NCI-H128 (cell line): ENCODE measurements at regions not wholly inside any gene's neighbourhood (a gene's known extent, or its start where the extent isn't known, plus 50 kb on each side); places are given as distances from the start of the nearest gene placed in this dataset.

Source experiments
- DNase-seq: peaks from one replicate; lab custom pipeline; 2025; ENCODE audit not compliant: unreplicated experiment; lab: John Stamatoyannopoulos, UW

- DNase-seq: no peak
These were observed 52.4 kb downstream of the CBLL2 start for GRCh38 chrX:22325096-22325495.

GRCh38 chrX:22329783-22330182 lies 57.1 kb downstream of the CBLL2 start:
- DNase-seq: no peak

GRCh38 chrX:22338740-22339139 lies 66.0 kb downstream of the CBLL2 start:
- no peak for DNase-seq

- no peak for DNase-seq
These were observed 66.7 kb downstream of the CBLL2 start for GRCh38 chrX:22339459-22339858.

- no peak for DNase-seq
These were observed 67.4 kb downstream of the CBLL2 start for GRCh38 chrX:22340022-22340616.

- DNase-seq: no peak
These were observed 70.5 kb downstream of the CBLL2 start for GRCh38 chrX:22343192-22343591.

GRCh38 chrX:22345884-22346283 lies 73.2 kb downstream of the CBLL2 start:
- DNase-seq: no peak

GRCh38 chrX:22347491-22347890 lies 74.8 kb downstream of the CBLL2 start:
- no peak for DNase-seq

- DNase-seq: no peak
These were observed 76.4 kb downstream of the CBLL2 start for GRCh38 chrX:22349116-22349515.

GRCh38 chrX:22351076-22351475 lies 78.4 kb downstream of the CBLL2 start:
- DNase-seq: no peak

- no peak for DNase-seq
These were observed 79.3 kb downstream of the CBLL2 start for GRCh38 chrX:22351966-22352365.

GRCh38 chrX:22357621-22358020 lies 84.9 kb downstream of the CBLL2 start:
- no peak for DNase-seq

- DNase-seq: no peak
These were observed 87.4 kb downstream of the CBLL2 start for GRCh38 chrX:22360129-22360528.

GRCh38 chrX:22365460-22365859 lies 92.7 kb downstream of the CBLL2 start:
- no peak for DNase-seq

- DNase-seq: no peak
These were observed 93.5 kb downstream of the CBLL2 start for GRCh38 chrX:22366166-22366702.

- no peak for DNase-seq
These were observed 94.2 kb downstream of the CBLL2 start for GRCh38 chrX:22366906-22367305.

GRCh38 chrX:22373094-22373493 lies 100.4 kb downstream of the CBLL2 start:
- DNase-seq: no peak

- no peak for DNase-seq
These were observed 101.1 kb downstream of the CBLL2 start for GRCh38 chrX:22373766-22374165.

- DNase-seq: no peak
These were observed 103.7 kb downstream of the CBLL2 start for GRCh38 chrX:22376369-22376768.

- DNase-seq: no peak
These were observed 105.6 kb downstream of the CBLL2 start for GRCh38 chrX:22378296-22378695.

GRCh38 chrX:22383988-22384387 lies 111.3 kb downstream of the CBLL2 start:
- no peak for DNase-seq

- DNase-seq: peak; percentile 17
These were observed 117.0 kb downstream of the CBLL2 start for GRCh38 chrX:22389556-22390179.
